GM21737 (cell line): ENCODE measurements at regions not wholly inside any gene's neighbourhood (a gene's known extent, or its start where the extent isn't known, plus 50 kb on each side); places are given as distances from the start of the nearest gene placed in this dataset.

Experiments
- ATAC-seq: cut with Tn5 transposase; IDR thresholded peaks from one replicate; pipeline ENCODE4 v1.9.1; 2021; ENCODE audit warnings: mild to moderate bottlenecking, moderate library complexity; ENCODE audit not compliant: unreplicated experiment

DNA sequence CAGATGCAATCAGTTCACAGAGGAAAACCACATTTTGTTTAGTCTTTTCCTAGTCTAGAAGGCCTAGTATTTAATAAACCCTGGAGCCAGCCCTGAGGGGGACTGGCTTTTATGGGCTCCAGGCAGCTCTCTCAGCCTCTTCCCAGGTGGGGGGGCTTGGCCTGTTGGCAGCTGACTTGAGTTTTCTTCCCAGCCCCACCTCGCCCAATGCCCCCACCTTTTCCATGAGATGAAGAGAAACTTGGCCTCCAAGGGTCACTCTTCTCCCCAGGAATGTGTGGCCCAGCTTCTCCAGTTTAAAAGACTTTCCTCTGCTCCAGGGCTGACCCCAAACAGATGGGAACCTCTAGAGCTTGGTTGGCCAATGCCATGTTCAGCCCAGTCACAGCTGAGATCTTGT lies 196.1 kb downstream of the BMP7 start:
- no peak for ATAC-seq

DNA sequence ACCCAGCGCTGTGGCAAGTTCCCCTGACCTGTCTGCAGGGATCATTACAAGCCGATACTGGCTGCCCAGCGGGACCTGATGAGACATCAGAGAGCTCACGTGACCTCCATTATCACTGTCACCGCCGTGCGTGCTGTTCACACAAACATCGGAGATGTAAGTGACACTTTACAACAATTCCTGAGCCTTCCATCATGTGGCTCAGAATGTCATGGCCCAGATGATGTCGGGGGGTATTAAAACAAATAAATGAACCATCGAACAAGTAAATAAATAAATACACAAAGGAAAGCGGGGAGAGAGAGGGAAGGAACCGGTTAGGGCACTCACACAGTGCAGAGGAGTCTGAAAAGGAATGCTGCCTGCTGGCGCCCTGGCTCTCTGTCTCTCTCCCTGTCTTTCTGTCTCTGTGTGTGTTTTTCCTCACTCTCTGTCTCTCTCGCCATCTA lies 195.1 kb downstream of the BMP7 start:
- ATAC-seq, result no peak

GRCh38 chr20:57071954-57072583 lies 194.4 kb downstream of the BMP7 start:
- ATAC-seq, result no peak

DNA sequence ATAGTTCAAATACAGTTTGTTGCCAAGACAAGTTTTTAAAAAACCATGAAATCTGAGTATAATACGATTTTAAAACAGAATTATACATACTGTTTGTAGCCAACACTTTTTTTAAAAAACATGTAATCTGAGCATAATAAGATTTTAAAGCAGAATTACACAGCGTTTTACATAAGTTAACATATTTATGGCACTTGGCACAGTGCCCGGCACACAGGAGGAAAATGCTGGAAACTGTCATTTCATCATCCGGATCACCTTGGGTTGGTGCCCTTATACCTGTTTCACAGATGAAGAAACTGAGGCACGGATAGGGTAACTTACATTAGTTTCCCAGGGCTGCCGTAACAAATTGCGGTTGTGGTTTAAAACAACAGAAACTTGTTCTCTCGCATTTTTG lies 193.0 kb downstream of the BMP7 start:
- no peak for ATAC-seq

DNA sequence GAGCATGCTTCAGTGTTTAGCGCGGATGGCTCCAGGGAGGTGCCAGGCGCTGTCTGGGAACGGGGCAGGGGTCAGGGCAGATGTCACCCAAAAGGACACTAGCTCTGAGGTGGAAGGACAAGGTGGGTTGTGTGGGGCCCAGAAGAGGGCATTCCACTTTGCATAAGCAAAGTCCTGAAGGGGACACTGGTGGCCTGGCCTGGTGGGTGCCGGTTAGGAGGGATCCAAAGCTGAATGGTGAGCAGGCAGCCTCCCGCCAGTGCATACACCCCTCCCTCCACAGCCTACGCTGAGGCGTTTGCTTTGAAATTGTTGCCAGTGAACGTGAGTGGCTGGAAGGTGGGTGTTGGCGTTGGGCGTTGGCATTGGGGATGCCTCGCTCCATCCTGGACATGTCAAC lies 192.1 kb downstream of the BMP7 start:
- no peak for ATAC-seq

GRCh38 chr20:57075181-57075580 lies 191.3 kb downstream of the BMP7 start:
- no peak for ATAC-seq

- ATAC-seq, result no peak
These were observed 190.8 kb downstream of the BMP7 start for GRCh38 chr20:57075603-57076002.

DNA sequence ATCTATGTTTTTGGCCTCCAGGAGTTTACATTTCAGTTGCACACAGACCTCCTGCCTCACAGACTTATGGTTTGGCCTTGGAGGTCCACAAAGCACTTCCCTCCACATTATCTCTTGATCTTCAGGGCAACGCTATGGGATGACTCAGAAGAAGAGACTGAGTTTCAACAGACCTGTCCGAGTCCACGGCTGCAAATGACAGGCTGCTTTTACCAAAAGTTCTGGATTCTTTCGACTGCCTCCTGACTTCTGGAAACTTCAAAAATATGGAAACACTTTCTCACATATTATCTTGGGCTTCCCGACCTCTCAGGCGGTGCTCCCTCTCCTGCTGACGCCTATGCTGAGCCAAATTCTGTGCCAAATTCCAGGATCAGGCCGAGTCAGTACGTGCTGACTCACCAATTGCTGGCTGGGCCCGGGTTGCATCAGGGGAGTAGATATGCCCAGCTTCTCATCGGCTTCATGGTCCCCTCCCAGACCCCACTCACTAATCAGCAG lies 190.2 kb downstream of the BMP7 start:
- no peak for ATAC-seq

DNA sequence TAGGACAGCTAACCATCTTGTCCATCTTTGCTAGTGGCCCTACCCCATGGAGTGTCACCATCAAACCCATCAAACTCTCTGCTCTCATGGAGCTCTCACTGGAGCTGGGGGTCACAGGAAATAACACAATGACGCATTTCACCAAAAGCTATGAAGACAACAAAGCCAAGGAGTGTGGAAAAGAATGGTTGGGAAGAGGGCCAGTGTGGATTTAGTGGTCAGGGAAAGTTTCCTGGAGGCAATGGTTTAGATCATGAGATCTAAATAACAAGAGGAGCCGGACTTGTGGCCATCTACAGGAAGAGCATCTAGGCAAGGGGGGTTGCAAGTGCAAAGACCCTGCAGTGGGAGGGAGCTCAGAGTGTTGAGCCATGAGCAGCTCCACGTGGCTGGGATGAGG lies 189.5 kb downstream of the BMP7 start:
- ATAC-seq, result no peak

GRCh38 chr20:57078116-57078515 lies 188.3 kb downstream of the BMP7 start:
- ATAC-seq, result no peak

GRCh38 chr20:57079031-57080005 lies 187.1 kb downstream of the BMP7 start:
- no peak for ATAC-seq

GRCh38 chr20:57080796-57081195 lies 185.6 kb downstream of the BMP7 start:
- ATAC-seq, result no peak

GRCh38 chr20:57082357-57082945 lies 184.0 kb downstream of the BMP7 start:
- no peak for ATAC-seq

DNA sequence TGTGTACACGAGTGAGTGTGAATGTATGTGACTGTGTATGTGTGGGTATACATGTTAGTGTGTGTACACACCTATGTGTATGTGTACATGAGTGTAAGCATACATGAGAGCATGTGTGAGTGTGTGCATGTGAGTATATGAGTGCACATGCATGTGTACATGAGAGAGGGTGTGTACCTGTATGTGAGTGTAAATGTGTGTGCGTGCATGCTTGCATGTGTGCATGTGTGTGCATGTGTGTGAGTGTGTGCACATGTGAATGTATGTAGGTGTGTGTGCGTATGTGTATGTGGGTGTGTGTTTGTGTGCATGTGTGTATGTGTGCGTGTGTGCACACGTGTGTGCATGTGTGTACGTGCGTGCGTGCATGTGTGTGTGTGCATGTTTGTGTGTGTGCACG lies 183.4 kb downstream of the BMP7 start:
- ATAC-seq, result no peak

- ATAC-seq, result no peak
These were observed 180.4 kb downstream of the BMP7 start for GRCh38 chr20:57086066-57086465.

GRCh38 chr20:57087102-57087501 lies 179.3 kb downstream of the BMP7 start:
- ATAC-seq, result no peak

DNA sequence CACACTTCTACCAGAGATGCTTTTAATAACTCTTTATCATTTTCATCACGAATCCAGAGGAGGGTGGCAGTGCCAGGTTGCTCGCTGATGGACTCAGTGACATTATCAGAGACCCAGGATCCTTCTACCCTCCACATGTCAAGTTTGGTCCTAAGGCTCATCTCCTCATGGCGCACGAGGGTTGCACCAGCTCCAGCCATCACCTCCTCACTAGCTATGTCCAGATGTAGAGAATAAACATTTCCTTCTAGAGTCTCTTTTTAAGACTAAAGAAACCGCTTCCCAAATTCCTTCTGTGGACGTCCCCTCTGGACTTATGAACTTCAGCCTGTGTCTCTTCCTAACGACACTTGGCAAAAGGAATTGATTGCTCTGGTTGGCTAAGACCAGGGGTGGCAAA lies 178.7 kb downstream of the BMP7 start:
- no peak for ATAC-seq

DNA sequence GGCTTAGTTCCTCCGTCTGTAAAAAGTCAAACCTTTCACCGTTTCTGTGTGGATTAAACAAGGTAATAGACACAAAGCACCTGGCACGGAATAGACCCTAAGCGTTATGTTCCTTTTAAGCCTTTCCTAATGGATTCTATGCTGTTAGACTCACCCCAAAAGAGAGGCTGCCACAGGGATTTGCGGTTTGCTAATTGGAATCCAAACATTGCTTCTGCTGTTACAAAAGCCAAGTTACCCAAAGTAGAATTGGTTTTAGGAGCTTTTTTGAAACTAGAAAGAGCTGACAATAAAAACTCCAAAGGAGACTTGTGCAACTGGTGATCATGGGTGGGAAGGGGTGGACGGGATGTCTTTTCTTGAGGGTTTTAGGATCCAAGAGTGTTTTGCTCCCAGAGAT lies 178.0 kb downstream of the BMP7 start:
- no peak for ATAC-seq

- ATAC-seq, result peak; percentile 75
These were observed 176.7 kb downstream of the BMP7 start for GRCh38 chr20:57089699-57090144.

DNA sequence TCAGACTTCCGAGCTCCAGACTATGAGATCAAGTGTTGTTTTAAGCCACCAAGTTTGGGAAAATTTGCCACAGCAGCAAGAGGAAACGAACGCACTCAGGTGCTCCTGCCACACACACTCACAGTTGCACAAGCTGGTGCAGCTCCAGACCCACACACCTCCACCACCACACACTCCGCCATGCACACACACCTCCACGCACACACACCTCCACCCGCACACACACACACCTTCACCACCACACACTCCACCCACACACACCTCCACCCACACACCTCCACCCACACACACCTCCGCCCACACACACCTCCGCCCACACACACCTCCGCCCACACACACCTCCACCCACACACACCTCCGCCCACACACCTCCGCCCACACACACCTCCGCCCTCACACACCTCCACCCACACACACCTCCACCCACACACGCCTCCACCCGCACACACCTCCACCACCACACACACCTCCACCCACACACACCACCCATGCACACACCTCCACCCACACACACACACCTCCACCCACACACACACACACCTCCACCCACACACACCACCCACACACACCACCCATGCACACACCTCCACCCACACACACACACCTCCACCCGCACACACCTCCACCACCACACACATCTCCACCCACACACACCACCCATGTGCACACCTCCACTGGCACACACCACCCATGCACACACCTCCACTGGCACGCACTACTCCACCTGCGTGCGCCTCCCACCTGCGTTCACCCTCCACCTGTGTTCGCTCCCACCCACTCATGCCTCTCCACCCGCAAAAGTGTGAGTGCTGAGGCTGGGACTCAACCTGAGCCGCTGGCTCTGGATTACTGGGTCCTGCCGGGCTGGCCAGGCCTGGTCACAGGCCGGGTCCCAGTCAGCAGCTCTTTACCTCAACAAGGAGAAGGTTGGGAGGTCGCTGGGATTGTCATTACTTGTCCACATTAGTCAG lies 175.6 kb downstream of the BMP7 start:
- no peak for ATAC-seq
